Karpas-422 (cell line): ENCODE measurements at regions not wholly inside any gene's neighbourhood (a gene's known extent, or its start where the extent isn't known, plus 50 kb on each side); places are given as distances from the start of the nearest gene placed in this dataset.

Source experiments
- DNase-seq: peaks from one replicate; pipeline ENCODE4 v3.0.0-alpha.2; 2015
- H2AFZ ChIP-seq: fragments of 200-600 bp; sonication (generic); 2 replicates; pipeline ENCODE4 v1.6.1; 2014; ENCODE audit warnings: antibody characterized with exemption, low read length, mixed read lengths
- H3K27ac ChIP-seq: fragments of 200-600 bp; sonication (generic); 2 replicates; pipeline ENCODE4 v1.5.1; 2014; ENCODE audit warnings: mild to moderate bottlenecking, low read length, moderate library complexity
- H3K27me3 ChIP-seq: fragments of 200-600 bp; sonication (generic); 2 replicates; pipeline ENCODE4 v1.6.1; 2014; ENCODE audit warnings: low read length, mixed read lengths
- H3K36me3 ChIP-seq: fragments of 200-600 bp; sonication (generic); 2 replicates; pipeline ENCODE4 v1.6.1; 2014; ENCODE audit warnings: low read length, mixed read lengths; ENCODE audit not compliant: insufficient read depth
- H3K4me1 ChIP-seq: fragments of 200-600 bp; sonication (generic); 2 replicates; pipeline ENCODE4 v1.6.1; 2014; ENCODE audit warnings: mild to moderate bottlenecking, low read length, mixed read lengths
- H3K4me2 ChIP-seq: fragments of 200-600 bp; sonication (generic); 2 replicates; pipeline ENCODE4 v1.6.1; 2014; ENCODE audit warnings: low read length, low read depth, mild to moderate bottlenecking; ENCODE audit not compliant: poor library complexity, severe bottlenecking
- H3K4me3 ChIP-seq: fragments of 200-600 bp; sonication (generic); 2 replicates; pipeline ENCODE4 v1.5.1; 2014; ENCODE audit warnings: mild to moderate bottlenecking, antibody characterized with exemption, low read length, mixed read lengths
- H3K79me2 ChIP-seq: fragments of 200-600 bp; sonication (generic); 2 replicates; pipeline ENCODE4 v1.6.1; 2014; ENCODE audit warnings: mild to moderate bottlenecking, low read length, mixed read lengths
- H3K9ac ChIP-seq: fragments of 200-600 bp; sonication (generic); 2 replicates; pipeline ENCODE4 v1.6.0; 2014; ENCODE audit warnings: low read length
- H3K9me2 ChIP-seq: fragments of 200-600 bp; sonication (generic), shearing (Covaris generic); replicated peaks from 2 replicates; pipeline ENCODE4 v1.6.0; 2014; ENCODE audit warnings: mild to moderate bottlenecking, low read length, moderate library complexity; ENCODE audit not compliant: insufficient read depth
- H3K9me3 ChIP-seq: fragments of 300-700, 200-600 bp; sonication (generic); 2 replicates; pipeline ENCODE4 v1.6.1; 2014; ENCODE audit warnings: low read length, mixed read lengths
- H4K20me1 ChIP-seq: fragments of 200-600 bp; sonication (generic); 2 replicates; pipeline ENCODE4 v1.6.1; 2014; ENCODE audit warnings: mild to moderate bottlenecking, antibody characterized with exemption, low read length, low read depth; ENCODE audit not compliant: insufficient read depth

DNA sequence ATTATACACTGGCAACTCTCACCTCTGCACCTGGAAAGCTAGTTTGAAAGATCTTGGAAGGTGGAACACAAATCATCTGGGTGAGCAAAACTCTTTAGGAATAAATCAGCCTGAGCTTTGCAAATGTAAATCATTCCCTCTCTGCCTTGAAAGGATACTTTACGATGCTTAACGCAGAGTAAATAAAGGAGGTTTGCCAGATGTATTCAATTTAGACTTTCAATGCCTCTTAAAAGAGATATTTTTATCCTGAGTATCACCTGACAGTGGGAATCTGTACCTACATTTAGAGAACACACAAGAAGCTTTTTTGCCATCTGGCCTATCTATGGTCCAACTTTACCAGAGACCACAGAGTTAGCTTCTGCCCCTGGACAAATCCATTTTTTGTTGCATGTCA, 983.2 kb upstream of the CDH2 start:
- H3K27me3 ChIP-seq: no peaks in the 10 kb centered on the region
- no peak for DNase-seq
- H3K36me3 ChIP-seq: no peaks in the 10 kb centered on the region
- no peaks in the 10 kb centered on the region for H3K9me2 ChIP-seq
- H4K20me1 ChIP-seq: no peaks in the 10 kb centered on the region
- no peaks in the 10 kb centered on the region for H3K79me2 ChIP-seq
- H3K9ac ChIP-seq: no peak overlapping the region
- no peak overlapping the region for H3K27ac ChIP-seq
- H2AFZ ChIP-seq: no peak overlapping the region
- H3K4me2 ChIP-seq: no peak overlapping the region
- H3K4me3 ChIP-seq: no peak overlapping the region
- peaks cover 20% of the 10 kb centered on the region for H3K9me3 ChIP-seq
- no peaks in the 10 kb centered on the region for H3K4me1 ChIP-seq

DNA sequence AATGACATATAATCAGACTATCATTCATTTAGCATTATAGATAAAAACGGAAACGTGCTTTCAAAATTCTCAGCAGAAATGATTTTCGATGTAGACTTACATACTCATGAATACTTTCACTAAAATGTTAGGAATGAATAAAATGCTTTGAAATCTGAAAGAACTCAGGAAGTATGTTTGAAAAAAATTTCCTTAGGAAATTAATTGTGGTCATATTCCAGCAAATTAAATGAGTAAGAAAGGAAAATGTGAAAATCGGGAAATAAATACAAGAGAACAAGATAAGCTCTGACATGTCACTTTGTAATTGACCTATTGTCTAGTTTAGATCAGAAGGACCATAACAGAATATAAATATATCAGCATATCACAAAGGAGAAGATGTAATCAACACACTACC, 981.0 kb upstream of the CDH2 start:
- Histone ChIP-seq H4K20me1 (no peaks in the 10 kb centered on the region), H3K9ac (no peak overlapping the region), H3K9me2 (no peaks in the 10 kb centered on the region), H3K4me3 (no peak overlapping the region), H3K79me2 (no peaks in the 10 kb centered on the region), H3K4me1 (no peaks in the 10 kb centered on the region), H2AFZ (no peak overlapping the region), H3K4me2 (no peak overlapping the region), H3K36me3 (no peaks in the 10 kb centered on the region), H3K27me3 (no peaks in the 10 kb centered on the region), H3K27ac (no peak overlapping the region), H3K9me3 (peaks cover 20% of the 10 kb centered on the region)
- no peak for DNase-seq

GRCh38 chr18:29157057-29157780, 980.3 kb upstream of the CDH2 start:
- no peak for DNase-seq
- Histone ChIP-seq H3K4me3 (no peak overlapping the region), H3K9ac (no peak overlapping the region), H2AFZ (no peak overlapping the region), H3K4me2 (no peak overlapping the region), H3K4me1 (no peaks in the 10 kb centered on the region), H4K20me1 (no peaks in the 10 kb centered on the region), H3K27me3 (no peaks in the 10 kb centered on the region), H3K9me3 (peaks cover 17% of the 10 kb centered on the region), H3K9me2 (no peaks in the 10 kb centered on the region), H3K79me2 (no peaks in the 10 kb centered on the region), H3K36me3 (no peaks in the 10 kb centered on the region), H3K27ac (no peak overlapping the region)

DNA sequence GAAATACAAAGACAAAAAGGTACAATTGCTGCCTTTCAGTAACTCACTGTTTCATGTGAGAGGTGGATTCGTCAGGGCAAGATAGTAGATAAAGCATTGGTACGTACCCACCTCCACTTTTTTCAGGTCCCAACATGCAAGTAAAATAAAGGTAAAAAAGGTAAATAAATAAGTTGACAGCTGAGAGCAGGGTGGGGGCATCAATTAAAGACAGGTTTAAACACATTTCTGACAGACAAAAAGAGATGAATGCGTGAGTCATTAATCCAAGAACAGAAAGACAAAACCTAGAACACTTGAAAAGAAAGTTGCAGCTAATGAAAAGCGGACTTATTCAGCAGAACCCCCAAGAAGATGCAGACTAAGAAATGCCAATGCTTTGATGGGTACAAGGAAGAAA, 979.6 kb upstream of the CDH2 start:
- Histone ChIP-seq H3K4me2 (no peak overlapping the region), H4K20me1 (no peaks in the 10 kb centered on the region), H3K4me3 (no peak overlapping the region), H3K36me3 (no peaks in the 10 kb centered on the region), H3K9me2 (no peaks in the 10 kb centered on the region), H3K4me1 (no peaks in the 10 kb centered on the region), H3K27me3 (no peaks in the 10 kb centered on the region), H2AFZ (no peak overlapping the region), H3K9me3 (peaks cover 17% of the 10 kb centered on the region), H3K9ac (no peak overlapping the region), H3K27ac (no peak overlapping the region), H3K79me2 (no peaks in the 10 kb centered on the region)
- DNase-seq: no peak

DNA sequence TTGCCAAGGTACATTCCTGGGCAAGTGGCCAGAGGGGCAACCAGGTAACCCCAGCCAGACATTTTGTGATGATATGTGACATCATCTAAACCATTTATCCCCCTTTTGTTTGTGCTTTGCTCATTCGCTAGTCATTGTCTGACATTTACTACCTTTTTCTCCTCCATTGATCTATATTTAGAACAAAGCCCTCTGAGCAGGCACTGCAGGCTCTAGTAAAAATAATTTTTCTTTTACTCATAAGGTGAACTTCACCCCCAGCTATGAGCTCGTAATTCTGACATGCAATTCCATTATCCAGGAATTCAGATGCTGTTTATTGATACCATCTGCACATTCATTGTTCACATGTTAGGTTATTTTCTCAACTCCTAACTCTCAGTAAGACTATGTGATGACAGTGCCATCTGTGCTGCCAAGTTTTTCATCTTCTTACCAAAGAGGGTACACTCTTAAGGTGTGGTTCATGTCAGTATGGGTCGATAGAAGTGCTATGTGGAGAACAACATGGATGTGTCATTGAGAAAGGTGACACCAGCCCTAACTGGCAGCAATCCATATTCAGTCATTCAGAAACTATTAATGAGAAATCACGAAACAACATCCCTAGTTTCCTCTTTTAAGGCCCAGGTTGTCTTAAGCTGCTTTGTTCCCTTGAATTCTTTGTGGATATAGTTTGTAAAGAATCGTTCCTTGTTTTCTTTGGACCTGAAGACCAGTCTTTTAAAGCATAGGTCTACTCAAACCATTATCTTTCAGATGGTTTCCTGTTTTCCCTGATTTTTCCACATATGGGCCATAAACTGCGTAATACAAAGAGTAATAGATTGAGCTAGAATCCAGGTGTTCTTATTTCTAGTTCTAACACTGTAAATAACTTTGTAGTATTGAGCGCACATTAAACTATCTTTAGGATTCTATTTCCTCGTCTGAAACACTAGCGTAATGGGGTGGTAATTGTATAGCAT, 978.1 kb upstream of the CDH2 start:
- H3K4me3 ChIP-seq: no peak overlapping the region
- no peak overlapping the region for H3K4me2 ChIP-seq
- peaks cover 17% of the 10 kb centered on the region for H3K9me3 ChIP-seq
- no peaks in the 10 kb centered on the region for H3K9me2 ChIP-seq
- H3K4me1 ChIP-seq: no peaks in the 10 kb centered on the region
- H3K27me3 ChIP-seq: no peaks in the 10 kb centered on the region
- H4K20me1 ChIP-seq: no peaks in the 10 kb centered on the region
- no peak overlapping the region for H2AFZ ChIP-seq
- H3K27ac ChIP-seq: no peak overlapping the region
- DNase-seq: no peak
- no peaks in the 10 kb centered on the region for H3K36me3 ChIP-seq
- no peak overlapping the region for H3K9ac ChIP-seq
- no peaks in the 10 kb centered on the region for H3K79me2 ChIP-seq

GRCh38 chr18:29154196-29154757, 977.3 kb upstream of the CDH2 start:
- Histone ChIP-seq H3K36me3 (no peaks in the 10 kb centered on the region), H2AFZ (no peak overlapping the region), H3K9me2 (no peaks in the 10 kb centered on the region), H3K9me3 (peaks cover 19% of the 10 kb centered on the region), H4K20me1 (no peaks in the 10 kb centered on the region), H3K79me2 (no peaks in the 10 kb centered on the region), H3K4me2 (no peak overlapping the region), H3K27ac (no peak overlapping the region), H3K27me3 (no peaks in the 10 kb centered on the region), H3K4me3 (no peak overlapping the region), H3K4me1 (no peaks in the 10 kb centered on the region), H3K9ac (no peak overlapping the region)
- no peak for DNase-seq

- no peaks in the 10 kb centered on the region for H3K36me3 ChIP-seq
- H3K79me2 ChIP-seq: no peaks in the 10 kb centered on the region
- H2AFZ ChIP-seq: no peak overlapping the region
- no peaks in the 10 kb centered on the region for H3K9me2 ChIP-seq
- no peak overlapping the region for H3K9ac ChIP-seq
- H4K20me1 ChIP-seq: no peaks in the 10 kb centered on the region
- no peaks in the 10 kb centered on the region for H3K27me3 ChIP-seq
- H3K9me3 ChIP-seq: peaks cover 21% of the 10 kb centered on the region
- no peak overlapping the region for H3K4me3 ChIP-seq
- no peak overlapping the region for H3K27ac ChIP-seq
- H3K4me1 ChIP-seq: no peaks in the 10 kb centered on the region
- no peak for DNase-seq
- H3K4me2 ChIP-seq: no peak overlapping the region
Measured at GRCh38 chr18:29153091-29153490, 976.2 kb upstream of the CDH2 start.

DNA sequence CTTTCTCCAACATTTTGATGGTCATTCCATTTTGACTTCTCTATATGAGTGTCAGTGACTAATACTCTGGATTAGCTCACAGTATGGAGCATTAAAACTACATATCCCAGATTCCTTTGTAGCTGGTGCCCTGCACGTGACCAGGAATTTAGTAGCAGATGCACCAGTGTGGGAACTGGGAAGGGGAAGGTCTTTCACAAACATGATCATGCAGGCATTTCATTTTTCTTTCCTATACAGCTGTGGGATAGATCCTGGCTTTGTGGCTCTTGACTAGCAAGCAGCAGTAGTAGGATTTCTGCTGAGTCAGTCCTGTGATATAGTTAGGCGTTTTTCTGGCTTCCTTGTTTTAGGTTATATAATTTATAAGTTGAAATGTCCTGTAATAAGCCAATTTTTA, 971.0 kb upstream of the CDH2 start:
- Histone ChIP-seq H3K4me1 (no peaks in the 10 kb centered on the region), H2AFZ (no peak overlapping the region), H3K9ac (no peak overlapping the region)

More for the DNA sequence above, 971.0 kb upstream of the CDH2 start:
- DNase-seq: no peak
- Histone ChIP-seq H3K9me2 (no peaks in the 10 kb centered on the region), H3K27me3 (no peaks in the 10 kb centered on the region), H3K79me2 (no peaks in the 10 kb centered on the region), H3K9me3 (peaks cover 16% of the 10 kb centered on the region), H3K27ac (no peak overlapping the region), H3K36me3 (peaks cover 4% of the 10 kb centered on the region; the same call in 1 of the 2 replicates), H4K20me1 (no peaks in the 10 kb centered on the region), H3K4me2 (no peak overlapping the region), H3K4me3 (no peak overlapping the region)
